NCI-H2196 treated with DMSO at 0.1 percent for 48 hours (cell line): ENCODE measurements at regions not wholly inside any gene's neighbourhood (a gene's known extent, or its start where the extent isn't known, plus 50 kb on each side); places are given as distances from the start of the nearest gene placed in this dataset.
"Not testable (repeated sequence)": the region's sequence is repeated elsewhere in the genome, so short reads cannot be mapped to it uniquely, and the experiment has no call there.

Experiments used
- DNase-seq: peaks from one replicate; lab custom pipeline; 2025; ENCODE audit not compliant: unreplicated experiment; lab: John Stamatoyannopoulos, UW

DNA sequence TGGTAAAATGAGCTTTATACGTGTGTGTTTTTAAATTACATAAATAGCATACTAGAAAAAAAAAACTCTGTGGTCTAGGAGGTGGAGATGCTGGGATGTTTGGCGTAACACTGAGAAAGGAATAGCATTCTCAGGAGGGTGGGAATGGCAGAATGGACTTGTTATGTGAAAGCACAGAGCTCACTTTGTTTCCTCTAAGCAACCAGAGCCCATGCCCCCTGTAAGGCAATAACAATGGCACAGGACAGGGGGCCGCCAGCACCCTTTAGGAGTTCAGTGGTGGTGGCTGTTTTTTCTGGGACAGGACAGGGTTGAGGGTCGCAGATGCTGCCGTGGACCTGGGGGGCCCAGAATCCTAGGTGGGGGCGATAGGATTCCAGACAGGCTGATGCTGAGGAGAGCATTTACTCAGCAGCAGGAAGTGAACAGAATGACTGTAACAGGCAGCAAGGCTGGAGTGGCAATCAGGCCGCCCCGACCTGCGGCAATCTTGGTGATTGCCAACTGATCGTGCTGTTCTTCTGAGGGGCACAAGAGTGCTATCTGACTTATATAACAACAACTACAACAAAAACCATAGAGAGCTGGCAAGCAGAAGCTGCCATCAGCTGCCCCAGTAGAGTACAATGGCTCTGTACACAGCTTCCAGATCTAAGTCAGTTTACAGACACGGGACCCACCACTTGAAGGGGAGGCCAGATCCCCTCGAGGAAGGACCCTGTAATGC, 160.4 kb downstream of the UACA start:
- no peak for DNase-seq

DNA sequence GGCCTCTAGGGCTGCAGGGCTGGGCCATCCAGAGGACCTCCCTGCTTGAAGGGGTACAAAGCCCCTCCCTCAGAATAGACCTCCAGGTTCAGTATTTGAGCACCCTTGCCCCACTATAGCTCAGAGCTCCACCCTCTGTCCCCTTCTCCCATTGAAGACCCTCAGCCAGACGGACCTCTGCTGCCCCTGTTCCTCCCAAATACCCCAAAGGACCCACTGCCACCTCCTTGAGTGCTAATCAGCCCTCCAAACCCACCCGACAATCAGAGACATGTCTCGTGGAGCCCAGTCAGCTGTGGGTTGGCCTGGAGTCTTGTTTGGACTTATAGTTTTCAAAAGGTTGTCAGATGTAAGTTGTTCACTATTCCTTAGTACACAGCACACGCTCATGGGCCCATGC, 161.1 kb downstream of the UACA start:
- DNase-seq = no peak

DNA sequence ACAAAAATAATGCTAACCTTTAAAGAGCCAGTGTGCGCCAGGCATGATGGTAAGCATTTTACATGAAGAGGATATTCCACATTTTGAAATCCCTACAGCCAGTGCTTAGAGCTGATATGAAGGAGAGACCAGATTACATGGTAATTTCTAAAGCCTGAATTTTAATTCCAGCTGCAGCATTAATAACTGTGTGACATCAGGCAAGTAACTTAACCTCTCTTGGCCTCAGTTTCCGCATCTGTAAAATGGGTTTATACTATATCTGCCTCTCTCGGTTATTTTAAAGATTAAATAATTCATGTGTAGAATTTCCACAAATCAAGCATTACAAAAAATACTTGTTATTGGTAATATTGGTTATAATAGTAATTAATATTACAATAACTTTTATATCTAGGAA, 165.4 kb downstream of the UACA start:
- DNase-seq = no peak

DNA sequence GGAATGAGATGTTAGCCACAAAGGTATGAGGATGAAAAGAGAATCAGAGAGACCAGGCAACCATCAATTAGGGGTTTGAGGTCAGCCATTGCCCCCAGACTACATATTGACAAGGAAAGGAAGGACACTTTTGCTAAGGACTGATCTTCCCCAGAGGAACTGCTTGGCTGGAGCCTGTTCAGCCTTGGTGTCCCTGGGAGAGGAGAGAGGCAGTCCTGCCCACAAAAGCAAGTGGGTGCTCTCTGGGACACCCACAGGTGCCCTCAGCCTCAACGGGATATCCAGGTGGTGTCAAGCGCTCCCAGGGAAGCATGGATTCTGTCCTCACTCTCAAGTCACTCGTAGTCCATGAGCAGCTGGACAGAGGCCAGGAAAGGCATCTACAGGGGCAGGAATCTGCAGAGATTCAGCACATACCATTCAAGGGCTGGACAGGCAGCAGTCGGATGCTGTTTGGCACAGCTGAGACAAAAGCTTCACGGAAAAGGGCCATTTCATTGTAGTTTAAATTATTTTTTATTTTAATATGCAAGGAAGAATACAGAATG, 166.2 kb downstream of the UACA start:
- no peak for DNase-seq

DNA sequence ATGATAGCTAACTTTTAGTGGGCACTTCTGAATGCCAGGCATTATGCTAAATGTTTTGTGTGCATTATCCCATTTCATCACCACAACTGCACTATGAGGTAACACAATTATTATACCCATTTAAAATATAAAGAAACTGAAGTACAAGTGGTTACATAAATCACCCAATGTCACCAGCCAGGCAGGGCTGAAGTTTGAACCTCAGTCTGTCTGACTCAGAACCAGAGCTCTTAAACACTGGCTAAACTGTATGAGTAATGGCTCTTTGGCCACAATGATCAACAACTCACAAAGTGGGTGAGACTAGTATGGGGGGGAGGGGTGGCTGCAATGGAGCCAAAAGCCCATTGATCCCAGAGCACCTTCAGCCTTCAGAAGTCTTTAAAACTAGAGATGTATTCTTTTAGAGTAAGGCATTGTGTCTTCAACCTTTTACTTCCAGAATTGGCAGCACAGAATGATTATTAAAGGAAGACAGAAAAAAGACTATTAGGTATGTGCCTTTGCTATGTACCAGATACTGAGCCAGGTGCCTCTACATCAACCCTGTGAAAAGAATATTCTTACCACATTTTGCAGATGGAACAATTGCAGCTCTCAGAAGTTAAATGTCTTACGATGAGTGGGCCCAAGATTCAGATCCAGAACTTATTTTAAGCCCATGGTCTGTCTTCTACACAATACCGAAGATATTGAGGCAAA, 166.9 kb downstream of the UACA start:
- no peak for DNase-seq

DNA sequence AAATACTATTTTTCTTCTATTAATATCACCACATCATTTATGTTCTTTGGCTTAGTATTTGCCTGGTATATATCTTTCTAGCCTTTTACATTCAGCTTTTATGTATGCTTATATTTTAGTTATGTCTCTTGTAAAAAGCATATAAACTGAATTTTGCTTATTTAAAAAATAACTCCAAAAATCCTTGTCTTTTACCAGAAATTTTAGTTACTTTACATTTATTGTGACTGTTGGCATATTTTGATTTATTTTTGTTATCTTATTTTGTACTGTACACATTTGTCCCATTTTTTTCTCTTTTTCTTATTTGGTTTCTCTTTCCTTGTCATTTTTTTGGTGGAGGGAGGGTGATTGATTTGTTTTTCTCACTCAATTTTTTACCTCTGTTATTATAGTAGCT, 169.6 kb downstream of the UACA start:
- no peak for DNase-seq

DNA sequence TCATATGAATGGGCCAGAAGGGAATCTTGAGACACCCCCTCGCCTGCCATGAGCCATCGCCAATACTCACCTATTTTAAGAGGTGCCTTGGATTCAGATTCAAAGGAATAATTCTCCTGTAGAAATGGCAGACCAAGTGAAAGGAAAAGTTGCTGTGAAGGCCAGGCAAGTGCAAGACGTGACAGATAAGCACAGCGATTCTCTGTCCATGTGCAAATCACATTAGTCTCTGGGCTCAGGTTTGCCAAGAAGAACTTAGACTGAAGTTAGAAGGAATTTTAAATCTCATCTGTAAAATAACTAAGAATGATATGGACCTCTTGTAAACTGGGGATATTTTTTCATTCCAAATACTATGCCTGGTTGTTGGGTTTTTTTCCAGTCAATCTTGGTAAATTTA, 173.6 kb downstream of the UACA start:
- DNase-seq = no peak

DNA sequence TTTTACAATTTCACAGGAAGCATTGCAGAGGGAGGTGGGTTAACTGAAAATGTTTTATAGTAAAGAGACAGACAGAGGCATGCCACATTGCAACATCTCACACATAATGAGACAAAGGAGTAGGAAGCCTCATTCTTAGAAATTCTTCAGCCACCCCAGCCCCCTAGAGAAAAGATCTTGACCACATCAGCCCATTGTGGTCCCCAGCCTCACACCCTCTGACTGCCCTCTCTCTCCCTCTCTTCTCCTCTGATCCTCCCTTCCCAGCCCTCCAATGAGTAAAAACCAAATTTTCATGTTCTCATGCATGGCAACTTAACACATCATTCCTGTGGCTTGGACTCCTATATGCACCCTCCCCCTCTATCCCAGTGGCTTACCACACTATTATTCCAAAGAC, 174.1 kb downstream of the UACA start:
- no peak for DNase-seq

DNA sequence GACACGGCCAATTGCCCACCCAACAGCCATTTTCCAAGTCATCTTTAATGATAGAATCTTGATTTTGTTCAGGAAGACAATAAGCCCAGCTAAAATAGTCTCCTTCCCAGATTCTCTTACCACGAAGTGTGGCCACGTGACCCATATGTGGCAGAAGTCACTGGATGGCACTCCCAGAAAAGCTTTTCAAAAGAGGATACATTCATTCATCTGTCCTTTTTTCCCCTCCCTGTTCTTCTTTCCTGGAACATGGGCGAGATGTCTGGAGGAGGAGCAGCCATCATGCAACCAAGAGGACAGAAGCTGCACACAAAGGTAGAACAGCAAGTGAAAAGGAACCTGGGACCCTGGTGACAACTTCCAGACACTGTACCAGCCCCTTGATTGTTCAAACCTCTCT, 174.7 kb downstream of the UACA start:
- DNase-seq = no peak

DNA sequence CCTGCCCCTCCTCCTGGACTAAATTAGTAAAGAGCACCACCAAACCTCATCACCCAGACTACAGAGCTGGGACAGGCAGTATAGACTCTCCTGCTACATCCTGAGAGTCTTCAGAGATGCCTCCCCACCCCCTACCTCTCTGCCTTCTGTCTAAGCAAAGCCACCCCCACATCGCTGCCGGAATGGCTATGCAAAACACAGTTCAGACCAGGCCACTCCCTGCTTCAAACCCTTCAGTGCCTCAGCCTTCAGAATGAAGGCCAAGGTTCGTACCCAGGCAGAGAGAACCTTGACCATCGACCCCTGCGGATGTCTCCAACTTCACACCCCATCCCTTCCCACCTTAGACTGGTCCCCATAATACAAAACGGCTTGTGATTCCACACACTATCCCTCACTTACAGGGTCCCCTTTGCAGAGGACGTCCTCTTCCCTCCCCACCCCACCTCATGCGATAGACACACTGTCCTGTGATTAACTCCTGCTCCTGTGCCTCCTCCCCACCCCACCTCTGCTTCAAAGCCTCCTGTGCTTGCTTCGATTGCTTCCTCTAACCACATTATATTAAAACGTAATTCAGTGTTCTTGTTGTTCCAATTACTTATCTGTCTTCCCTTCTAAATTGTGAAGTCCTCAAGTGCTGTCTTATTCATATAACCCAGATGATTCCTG, 175.3 kb downstream of the UACA start:
- DNase-seq = no peak

DNA sequence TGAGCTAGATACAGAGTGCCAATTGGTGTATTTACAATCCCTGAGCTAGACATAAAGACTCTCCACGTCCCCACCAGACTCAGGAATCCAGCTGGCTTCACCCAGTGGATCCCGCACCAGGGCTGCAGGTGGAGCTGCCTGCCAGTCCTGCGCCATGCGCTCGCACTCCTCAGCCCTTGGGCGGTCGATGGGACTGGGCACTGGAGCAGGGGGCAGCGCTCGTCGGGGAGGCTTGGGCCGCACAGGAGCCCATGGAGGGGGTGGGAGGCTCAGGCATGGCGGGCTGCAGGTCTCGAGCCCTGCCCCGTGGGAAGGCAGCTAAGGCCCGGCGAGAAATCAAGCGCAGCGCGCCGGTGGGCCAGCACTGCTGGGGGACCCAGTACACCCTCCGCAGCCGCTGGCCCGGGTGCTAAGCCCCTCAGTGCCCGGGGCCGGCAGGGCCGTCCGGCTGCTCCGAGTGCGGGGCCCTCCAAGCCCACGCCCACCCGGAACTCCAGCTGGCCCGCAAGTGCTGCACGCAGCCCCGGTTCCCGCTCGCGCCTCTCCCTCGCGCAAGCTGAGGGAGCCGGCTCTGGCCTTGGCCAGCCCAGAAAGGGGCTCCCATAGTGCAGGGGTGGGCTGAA, 176.2 kb downstream of the UACA start:
- DNase-seq = not testable (repeated sequence)

DNA sequence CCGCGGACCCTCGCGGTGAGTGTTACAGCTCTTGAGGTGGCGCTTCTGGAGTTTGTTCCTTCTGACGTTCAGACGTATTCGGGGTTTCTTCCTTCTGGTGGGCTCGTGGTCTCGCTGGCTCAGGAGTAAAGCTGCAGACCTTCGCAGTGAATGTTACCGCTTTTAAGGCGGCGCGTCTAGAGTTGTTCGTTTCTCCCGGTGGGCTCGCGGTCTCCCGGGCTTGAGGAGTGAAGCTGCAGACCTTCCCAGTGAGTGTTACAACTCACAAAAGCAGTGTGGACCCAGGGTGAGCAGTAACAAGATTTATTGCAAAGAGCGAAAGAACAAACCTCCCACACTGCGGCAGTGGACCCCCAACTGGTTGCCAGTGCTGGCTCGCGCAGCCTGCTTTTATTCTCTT, 177.1 kb downstream of the UACA start:
- no peak for DNase-seq

DNA sequence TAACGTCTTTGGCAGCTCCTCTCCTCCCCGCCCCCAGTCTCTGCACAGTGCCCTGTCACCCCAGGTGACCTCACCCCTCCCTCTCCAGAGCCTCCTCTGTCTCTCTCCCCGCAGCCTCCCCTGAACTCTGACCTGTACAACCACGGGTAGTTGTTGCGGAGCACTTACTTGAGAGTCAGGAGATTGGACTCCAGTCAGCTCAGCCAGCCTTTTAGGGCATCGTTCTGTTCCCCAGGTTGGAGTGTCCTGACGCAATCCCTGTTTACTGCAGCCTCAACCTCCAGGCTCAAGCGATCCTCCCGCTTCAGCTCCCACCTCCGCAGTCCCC, 177.7 kb downstream of the UACA start:
- DNase-seq = no peak

DNA sequence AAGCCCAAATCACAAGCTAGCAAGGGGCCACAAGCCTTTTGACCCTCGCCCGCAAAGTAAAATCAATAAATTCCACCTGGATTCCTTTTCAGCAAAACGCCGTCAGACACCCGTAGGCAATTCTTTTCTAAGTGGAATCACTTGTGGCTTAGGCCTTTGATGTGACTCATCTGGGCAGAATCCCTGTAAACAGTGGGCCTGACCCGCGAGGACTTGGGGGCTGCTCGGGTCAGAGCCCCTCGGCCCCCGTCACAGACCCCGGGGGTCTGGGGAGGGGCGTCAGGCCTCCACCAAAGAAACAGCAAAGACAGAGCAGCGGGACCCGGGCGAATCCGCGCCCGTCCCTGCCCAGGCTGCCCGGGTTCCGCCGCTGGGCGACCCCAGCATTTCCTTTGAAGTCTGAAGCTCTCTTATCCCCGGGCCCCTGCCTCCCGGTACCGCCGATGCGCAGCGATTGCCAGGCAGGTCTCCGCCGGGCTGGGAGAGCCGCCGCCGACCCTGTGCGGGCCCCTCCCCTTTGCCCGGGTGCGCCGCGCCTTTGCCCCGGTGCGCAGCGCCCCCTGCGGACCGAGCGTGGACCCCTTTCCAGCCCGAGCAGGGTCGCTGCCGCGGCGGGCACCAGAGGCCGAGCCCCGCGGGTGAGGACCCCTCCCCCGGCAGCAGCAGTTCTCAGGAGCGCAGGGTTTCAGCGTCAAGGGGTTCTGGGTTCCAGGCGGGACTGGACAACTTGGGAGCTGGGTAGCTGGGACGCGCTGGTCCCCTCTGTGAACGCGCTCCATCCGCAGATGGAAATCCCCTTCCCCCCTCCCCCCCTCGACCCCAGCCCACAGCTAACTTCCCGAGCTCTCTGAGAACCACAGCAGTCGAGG, 178.3 kb downstream of the UACA start:
- DNase-seq = no peak

DNA sequence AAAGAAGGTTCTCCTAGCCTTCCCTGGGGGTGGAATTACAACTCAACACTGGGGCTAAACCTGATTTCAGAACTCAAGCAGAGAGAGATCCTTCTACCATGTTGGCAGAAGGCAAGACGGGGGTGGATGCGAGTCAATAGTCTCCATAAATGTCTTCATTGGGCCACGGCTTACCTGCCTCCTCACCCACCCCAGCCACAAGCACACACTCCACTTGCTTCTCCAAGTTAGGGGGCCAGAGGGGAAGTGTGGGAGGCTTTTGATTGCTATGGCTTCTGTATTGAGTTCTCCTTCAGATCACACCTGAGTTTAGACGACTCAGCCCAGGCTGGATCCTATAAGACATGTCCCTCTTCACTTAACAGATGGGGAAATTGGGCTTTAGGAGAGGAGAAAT, 178.9 kb downstream of the UACA start:
- no peak for DNase-seq

DNA sequence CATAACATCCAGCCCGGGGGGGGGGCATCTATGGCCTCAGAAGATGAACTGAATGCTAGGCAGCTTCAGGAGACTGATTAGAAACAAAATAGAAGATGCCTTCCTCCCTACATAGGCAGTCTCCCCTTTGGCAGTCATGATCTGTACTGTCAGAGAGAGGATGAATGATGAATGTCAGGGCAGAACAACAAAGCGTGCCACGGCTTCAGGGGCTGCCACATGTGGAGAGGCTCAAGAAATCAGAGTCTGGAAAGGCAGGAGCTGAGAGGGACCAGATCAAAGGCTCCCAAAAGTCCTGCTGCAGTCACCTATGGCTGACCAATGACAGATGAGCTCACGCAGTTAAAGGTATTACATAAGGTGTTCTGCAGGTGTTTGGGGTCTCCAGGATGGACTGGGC, 180.4 kb downstream of the UACA start:
- no peak for DNase-seq

DNA sequence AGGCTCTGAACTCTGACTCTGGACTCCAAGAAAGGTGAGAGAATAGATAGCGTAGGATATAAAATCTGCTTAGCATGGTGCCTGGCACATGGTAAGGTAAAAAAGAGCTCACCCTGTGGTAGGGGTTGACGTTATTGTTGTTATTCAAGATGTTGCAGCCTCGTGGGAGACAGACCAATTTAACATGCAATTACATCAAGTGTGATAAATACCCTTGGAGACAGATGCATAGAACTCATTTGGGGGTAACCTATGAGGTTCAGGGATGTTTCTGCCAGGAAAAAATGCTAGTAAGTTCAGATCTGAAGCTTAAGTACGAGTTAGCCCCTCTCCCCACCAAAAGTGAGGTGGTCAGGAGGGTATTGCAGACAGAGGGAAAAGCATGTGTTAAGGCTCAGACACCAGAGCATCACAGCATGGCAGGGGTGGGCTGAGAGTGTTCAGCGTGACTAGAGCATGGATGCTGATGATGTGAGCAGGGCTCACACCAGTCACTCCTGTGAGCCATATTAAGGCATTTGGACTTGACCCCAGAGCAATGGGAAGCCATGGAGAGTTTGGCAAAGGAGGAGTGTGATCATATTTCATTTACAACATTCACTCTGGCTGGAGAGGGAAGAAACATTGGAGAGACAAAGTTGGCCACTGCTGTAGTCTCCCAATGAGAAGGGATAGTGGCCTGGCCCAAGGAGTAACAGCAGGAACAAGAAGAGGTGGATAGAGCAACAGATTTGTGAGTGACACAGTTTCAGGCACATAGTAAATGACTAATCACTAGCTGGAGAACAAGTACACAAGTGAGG, 181.0 kb downstream of the UACA start:
- peak; percentile 2 for DNase-seq

DNA sequence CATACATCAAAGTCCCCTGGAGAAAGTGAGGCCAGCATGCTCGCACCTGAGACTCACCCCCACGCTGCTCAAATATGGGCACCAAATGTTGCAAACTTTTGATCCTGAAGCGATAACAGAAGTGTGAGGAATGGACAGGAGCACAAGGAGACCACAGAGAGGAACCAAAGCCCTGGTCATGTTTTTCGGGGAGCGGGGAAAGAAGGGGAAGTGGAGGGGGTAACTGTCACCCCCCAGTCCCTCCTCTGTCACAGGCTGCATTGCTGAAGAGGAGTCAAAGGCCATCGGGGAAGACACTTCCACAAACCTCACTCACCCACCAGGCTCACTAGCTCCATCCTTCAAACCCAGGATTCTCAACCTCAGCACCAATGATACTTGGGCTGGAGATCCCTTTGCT, 182.4 kb downstream of the UACA start:
- DNase-seq = no peak

DNA sequence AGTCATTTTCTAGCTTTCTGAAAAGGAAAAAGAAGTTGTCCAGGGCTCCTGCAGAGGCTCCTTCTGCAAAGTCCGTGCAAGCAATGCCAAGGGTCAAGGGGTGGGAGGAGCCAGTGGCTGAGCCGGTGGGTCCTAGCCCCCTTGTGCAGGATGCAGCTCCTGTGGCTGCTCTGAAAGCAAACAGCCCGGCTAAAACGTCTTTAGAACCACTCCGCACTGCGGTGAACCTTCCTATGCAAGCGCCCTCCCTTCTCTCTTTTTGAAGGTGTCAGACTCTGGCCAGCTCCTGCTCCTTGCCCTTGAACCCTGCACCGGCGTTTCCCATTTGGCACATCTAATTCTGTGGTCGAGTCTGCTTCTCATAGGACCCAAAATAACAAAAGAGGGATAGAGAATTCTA, 183.1 kb downstream of the UACA start:
- DNase-seq = no peak

DNA sequence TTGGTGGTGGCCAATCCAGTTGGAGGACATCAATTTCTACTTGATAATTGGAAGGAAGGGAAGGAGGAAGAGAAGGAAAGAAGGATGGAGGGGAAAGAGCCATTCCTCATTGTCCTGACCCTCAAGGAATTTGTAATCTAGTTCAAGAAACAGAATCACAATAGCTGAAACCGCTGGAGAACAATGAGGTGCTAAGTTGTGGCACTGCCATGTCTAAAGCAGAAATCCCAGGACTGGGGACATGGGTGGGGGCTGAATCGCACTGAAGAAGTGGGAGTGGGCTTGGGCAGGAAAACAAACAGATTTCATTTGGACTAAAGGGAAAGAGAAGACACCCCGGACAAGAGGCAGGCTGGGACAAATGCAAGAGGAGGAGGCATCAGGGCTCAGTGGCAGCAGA, 183.6 kb downstream of the UACA start:
- DNase-seq = no peak
